Astrocyte (in vitro differentiated cells and primary cell): ENCODE measurements at regions not wholly inside any gene's neighbourhood (a gene's known extent, or its start where the extent isn't known, plus 50 kb on each side); places are given as distances from the start of the nearest gene placed in this dataset.

Source experiments
- DNase-seq: peaks from one replicate; pipeline ENCODE4 v3.0.0-alpha.2; 2010; ENCODE audit warnings: low read depth
- FAIRE-seq: peaks from 2 replicates; lab custom pipeline; 2011; peaks lifted over from hg19 to GRCh38; lab: Jason Lieb, UNC
- H2AFZ ChIP-seq: 2 replicates; pipeline ENCODE4 v1.6.0; 2012; ENCODE audit warnings: low read depth, low read length, inconsistent platforms
- H3K27ac ChIP-seq: 2 replicates; pipeline ENCODE4 v1.5.1; 2011; ENCODE audit warnings: low read depth, low read length, inconsistent platforms
- H3K27me3 ChIP-seq: 2 replicates; pipeline ENCODE4 v1.6.0; 2011; ENCODE audit warnings: low read length, inconsistent platforms; ENCODE audit not compliant: insufficient read depth
- H3K36me3 ChIP-seq: 2 replicates; pipeline ENCODE4 v1.5.1; 2011; ENCODE audit warnings: low read length, inconsistent platforms; ENCODE audit not compliant: insufficient read depth
- H3K4me1 ChIP-seq: 2 replicates; pipeline ENCODE4 v1.5.1; 2011; ENCODE audit warnings: low read length, inconsistent platforms; ENCODE audit not compliant: insufficient read depth
- H3K4me2 ChIP-seq: 2 replicates; pipeline ENCODE4 v1.6.0; 2012; ENCODE audit warnings: low read length, inconsistent platforms
- H3K4me3 ChIP-seq: 2 replicates; pipeline ENCODE4 v1.5.1; 2011; ENCODE audit warnings: low read depth, mild to moderate bottlenecking, low read length, inconsistent platforms; ENCODE audit not compliant: insufficient read depth
- H3K79me2 ChIP-seq: 2 replicates; pipeline ENCODE4 v1.6.0; 2012; ENCODE audit warnings: mild to moderate bottlenecking, low read length, inconsistent platforms; ENCODE audit not compliant: insufficient read depth
- H3K9ac ChIP-seq: 2 replicates; pipeline ENCODE4 v1.6.0; 2012; ENCODE audit warnings: mild to moderate bottlenecking, low read length, inconsistent platforms
- H3K9me3 ChIP-seq: 2 replicates; pipeline ENCODE4 v1.5.1; 2012; ENCODE audit warnings: low read depth, mild to moderate bottlenecking, low read length, inconsistent platforms; ENCODE audit not compliant: insufficient read depth
- H4K20me1 ChIP-seq: 2 replicates; pipeline ENCODE4 v1.6.0; 2012; ENCODE audit warnings: low read length, inconsistent platforms; ENCODE audit not compliant: insufficient read depth
- H3K27ac Mint-ChIP-seq: one replicate; pipeline ENCODE4 v1.8.0; 2021; ENCODE audit warnings: mild to moderate bottlenecking, mixed read lengths; ENCODE audit not compliant: unreplicated experiment
- H3K27me3 Mint-ChIP-seq: one replicate; pipeline ENCODE4 v1.8.0; 2021; ENCODE audit warnings: low read depth, mixed read lengths; ENCODE audit not compliant: unreplicated experiment
- H3K36me3 Mint-ChIP-seq: one replicate; pipeline ENCODE4 v1.8.0; 2021; ENCODE audit warnings: low read depth, mixed read lengths; ENCODE audit not compliant: unreplicated experiment
- H3K4me1 Mint-ChIP-seq: one replicate; pipeline ENCODE4 v1.8.0; 2021; ENCODE audit warnings: low read depth, mixed read lengths; ENCODE audit not compliant: unreplicated experiment
- H3K4me3 Mint-ChIP-seq: one replicate; pipeline ENCODE4 v1.8.0; 2021; ENCODE audit warnings: mild to moderate bottlenecking, moderate library complexity, mixed read lengths; ENCODE audit not compliant: unreplicated experiment
- H3K9me3 Mint-ChIP-seq: one replicate; pipeline ENCODE4 v1.8.0; 2021; ENCODE audit warnings: mild to moderate bottlenecking, mixed read lengths; ENCODE audit not compliant: unreplicated experiment
- EZH2 ChIP-seq: IDR thresholded peaks from 2 replicates; pipeline ENCODE4 v1.6.1; 2012; ENCODE audit warnings: mild to moderate bottlenecking, low read length, inconsistent platforms; ENCODE audit not compliant: insufficient read depth
- TF ChIP-seq, protein P1 (sequence below): IDR thresholded peaks from 2 replicates; pipeline ENCODE4 v1.5.1; 2011; ENCODE audit warnings: low read depth, mild to moderate bottlenecking, inconsistent platforms, low read length, moderate library complexity; ENCODE audit not compliant: insufficient read depth

- Histone ChIP-seq H3K4me2 (no peak overlapping the region), H3K4me1 (no peaks in the 10 kb centered on the region), H3K27ac (no peak overlapping the region), H3K27me3 (no peaks in the 10 kb centered on the region), H3K9me3 (no peaks in the 10 kb centered on the region), H3K36me3 (no peaks in the 10 kb centered on the region), H4K20me1 (no peaks in the 10 kb centered on the region), H3K9ac (no peak overlapping the region), H3K4me3 (no peak overlapping the region), H2AFZ (no peak overlapping the region), H3K79me2 (no peaks in the 10 kb centered on the region)
- H3K27me3 Mint-ChIP-seq, result peaks cover 11% of the 10 kb centered on the region
- peaks cover 2% of the 10 kb centered on the region for H3K36me3 Mint-ChIP-seq
- H3K4me1 Mint-ChIP-seq, result peaks cover 9% of the 10 kb centered on the region
- FAIRE-seq, result no peak
- DNase-seq, result no peak
- no peak overlapping the region for H3K27ac Mint-ChIP-seq
- TF ChIP-seq, protein P1, sequence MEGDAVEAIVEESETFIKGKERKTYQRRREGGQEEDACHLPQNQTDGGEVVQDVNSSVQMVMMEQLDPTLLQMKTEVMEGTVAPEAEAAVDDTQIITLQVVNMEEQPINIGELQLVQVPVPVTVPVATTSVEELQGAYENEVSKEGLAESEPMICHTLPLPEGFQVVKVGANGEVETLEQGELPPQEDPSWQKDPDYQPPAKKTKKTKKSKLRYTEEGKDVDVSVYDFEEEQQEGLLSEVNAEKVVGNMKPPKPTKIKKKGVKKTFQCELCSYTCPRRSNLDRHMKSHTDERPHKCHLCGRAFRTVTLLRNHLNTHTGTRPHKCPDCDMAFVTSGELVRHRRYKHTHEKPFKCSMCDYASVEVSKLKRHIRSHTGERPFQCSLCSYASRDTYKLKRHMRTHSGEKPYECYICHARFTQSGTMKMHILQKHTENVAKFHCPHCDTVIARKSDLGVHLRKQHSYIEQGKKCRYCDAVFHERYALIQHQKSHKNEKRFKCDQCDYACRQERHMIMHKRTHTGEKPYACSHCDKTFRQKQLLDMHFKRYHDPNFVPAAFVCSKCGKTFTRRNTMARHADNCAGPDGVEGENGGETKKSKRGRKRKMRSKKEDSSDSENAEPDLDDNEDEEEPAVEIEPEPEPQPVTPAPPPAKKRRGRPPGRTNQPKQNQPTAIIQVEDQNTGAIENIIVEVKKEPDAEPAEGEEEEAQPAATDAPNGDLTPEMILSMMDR, result no peak
- TF ChIP-seq EZH2, result no peak
- no peak overlapping the region for H3K4me3 Mint-ChIP-seq
- H3K9me3 Mint-ChIP-seq, result no peaks in the 10 kb centered on the region
These were observed 440.4 kb downstream of the DMRT2 start for GRCh38 chr9:1490341-1491232.

DNA sequence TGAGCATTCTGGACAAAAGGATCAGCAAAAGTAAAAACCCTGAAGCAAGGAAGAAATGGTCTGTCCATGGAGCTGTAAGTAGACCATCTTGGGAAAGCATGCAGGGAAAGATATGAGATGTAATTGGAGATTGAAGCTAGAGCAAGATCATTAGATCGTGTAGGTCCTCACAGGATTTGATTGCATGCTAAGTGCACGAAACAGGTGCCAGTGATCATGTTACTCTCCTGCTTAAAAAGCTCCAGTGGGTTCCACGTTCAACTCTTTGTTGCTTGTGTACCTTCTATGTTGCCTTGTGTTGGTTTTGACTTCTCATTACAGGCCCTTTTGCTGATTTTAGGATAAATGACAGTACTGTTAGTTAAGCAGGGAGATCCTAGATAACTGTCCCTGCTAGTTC lies 442.0 kb downstream of the DMRT2 start:
- Histone ChIP-seq H3K9ac (no peak overlapping the region), H3K36me3 (no peaks in the 10 kb centered on the region), H3K4me3 (no peak overlapping the region), H3K9me3 (no peaks in the 10 kb centered on the region), H3K27me3 (no peaks in the 10 kb centered on the region), H3K27ac (no peak overlapping the region), H3K79me2 (no peaks in the 10 kb centered on the region), H3K4me2 (no peak overlapping the region), H2AFZ (no peak overlapping the region), H3K4me1 (no peaks in the 10 kb centered on the region), H4K20me1 (no peaks in the 10 kb centered on the region)
- TF ChIP-seq, protein P1, result no peak
- TF ChIP-seq EZH2, result no peak
- no peaks in the 10 kb centered on the region for H3K9me3 Mint-ChIP-seq
- DNase-seq (no peak), FAIRE-seq (no peak)
- peaks cover 9% of the 10 kb centered on the region for H3K4me1 Mint-ChIP-seq
- H3K36me3 Mint-ChIP-seq, result peaks cover 2% of the 10 kb centered on the region
- no peak overlapping the region for H3K4me3 Mint-ChIP-seq
- no peak overlapping the region for H3K27ac Mint-ChIP-seq
- H3K27me3 Mint-ChIP-seq, result peaks cover 11% of the 10 kb centered on the region
